ENCODE measurements at regions not wholly inside any gene's neighbourhood (a gene's known extent, or its start where the extent isn't known, plus 50 kb on each side); places are given as distances from the start of the nearest gene placed in this dataset.
A peak's percentile ranks its signal among the peaks of the same experiment; 100 is the strongest.

GRCh38 chr13:79096099-79096498 is 310.0 kb downstream of the RBM26 start:
- H3K27ac Mint-ChIP-seq = no peak overlapping the region
- DNase-seq (ENCODE audit: low spot score in 2 of 2) (no peak), ATAC-seq (ENCODE audit: low read depth) (no peak)
- no peaks in the 10 kb centered on the region for H3K4me1 Mint-ChIP-seq
- H3K9me3 Mint-ChIP-seq = no peaks in the 10 kb centered on the region
- H3K36me3 Mint-ChIP-seq = no peaks in the 10 kb centered on the region
- H3K4me3 Mint-ChIP-seq = no peak overlapping the region
- H3K27me3 Mint-ChIP-seq = peaks cover 2% of the 10 kb centered on the region

- no peaks in the 10 kb centered on the region for H3K36me3 Mint-ChIP-seq
- no peak for DNase-seq (ENCODE audit: low spot score in 2 of 2)
- no peak for ATAC-seq (ENCODE audit: low read depth)
- H3K9me3 Mint-ChIP-seq = no peaks in the 10 kb centered on the region
- peaks cover 4% of the 10 kb centered on the region for H3K4me1 Mint-ChIP-seq
- H3K27ac Mint-ChIP-seq = no peak overlapping the region
- no peak overlapping the region for H3K4me3 Mint-ChIP-seq
- no peaks in the 10 kb centered on the region for H3K27me3 Mint-ChIP-seq
These were observed 315.4 kb downstream of the RBM26 start for GRCh38 chr13:79090552-79091124.

GRCh38 chr13:79084802-79085424 is 321.1 kb downstream of the RBM26 start:
- DNase-seq (ENCODE audit: low spot score in 2 of 2) (no peak), ATAC-seq (ENCODE audit: low read depth) (no peak)
- H3K4me3 Mint-ChIP-seq = no peak overlapping the region
- no peaks in the 10 kb centered on the region for H3K9me3 Mint-ChIP-seq
- H3K27me3 Mint-ChIP-seq = no peaks in the 10 kb centered on the region
- peaks cover 7% of the 10 kb centered on the region for H3K4me1 Mint-ChIP-seq
- no peaks in the 10 kb centered on the region for H3K36me3 Mint-ChIP-seq
- H3K27ac Mint-ChIP-seq = no peak overlapping the region

- Mint-ChIP-seq H3K36me3 (peaks cover 6% of the 10 kb centered on the region), H3K9me3 (peaks cover 9% of the 10 kb centered on the region), H3K4me1 (peaks cover 7% of the 10 kb centered on the region), H3K27ac (peak overlapping the region; percentile 4), H3K27me3 (no peaks in the 10 kb centered on the region), H3K4me3 (no peak overlapping the region)
- DNase-seq (ENCODE audit: low spot score in 2 of 2) = no peak
- no peak for ATAC-seq (ENCODE audit: low read depth)
These were observed 324.1 kb downstream of the RBM26 start for GRCh38 chr13:79081942-79082341.

- peaks cover 7% of the 10 kb centered on the region for H3K4me1 Mint-ChIP-seq
- ATAC-seq (ENCODE audit: low read depth) (no peak), DNase-seq (ENCODE audit: low spot score in 2 of 2) (no peak)
- H3K36me3 Mint-ChIP-seq = peaks cover 6% of the 10 kb centered on the region
- H3K4me3 Mint-ChIP-seq = no peak overlapping the region
- H3K9me3 Mint-ChIP-seq = peaks cover 9% of the 10 kb centered on the region
- no peak overlapping the region for H3K27ac Mint-ChIP-seq
- no peaks in the 10 kb centered on the region for H3K27me3 Mint-ChIP-seq
These were observed 326.7 kb downstream of the RBM26 start for GRCh38 chr13:79079351-79079839.

GRCh38 chr13:79075703-79076102 is 330.4 kb downstream of the RBM26 start:
- peaks cover 8% of the 10 kb centered on the region for H3K36me3 Mint-ChIP-seq
- peaks cover 2% of the 10 kb centered on the region for H3K27me3 Mint-ChIP-seq
- peaks cover 3% of the 10 kb centered on the region for H3K4me1 Mint-ChIP-seq
- H3K9me3 Mint-ChIP-seq = peaks cover 11% of the 10 kb centered on the region
- ATAC-seq (ENCODE audit: low read depth) = no peak
- H3K27ac Mint-ChIP-seq = no peak overlapping the region
- DNase-seq (ENCODE audit: low spot score in 2 of 2) = no peak
- H3K4me3 Mint-ChIP-seq = no peak overlapping the region

GRCh38 chr13:79070343-79070974 is 335.6 kb downstream of the RBM26 start:
- Mint-ChIP-seq H3K9me3 (peaks cover 2% of the 10 kb centered on the region), H3K4me1 (peaks cover 15% of the 10 kb centered on the region), H3K27ac (peak overlapping the region; percentile 35), H3K27me3 (peaks cover 2% of the 10 kb centered on the region), H3K36me3 (peaks cover 2% of the 10 kb centered on the region), H3K4me3 (peak overlapping the region; percentile 10)
- ATAC-seq (ENCODE audit: low read depth) (peak; percentile 43), DNase-seq (ENCODE audit: low spot score in 2 of 2) (no peak)

GRCh38 chr13:79062291-79062690 is 343.8 kb downstream of the RBM26 start:
- H3K36me3 Mint-ChIP-seq = no peaks in the 10 kb centered on the region
- no peaks in the 10 kb centered on the region for H3K4me1 Mint-ChIP-seq
- ATAC-seq (ENCODE audit: low read depth) = no peak
- H3K9me3 Mint-ChIP-seq = no peaks in the 10 kb centered on the region
- H3K27me3 Mint-ChIP-seq = no peaks in the 10 kb centered on the region
- no peak for DNase-seq (ENCODE audit: low spot score in 2 of 2)
- H3K4me3 Mint-ChIP-seq = no peak overlapping the region
- no peak overlapping the region for H3K27ac Mint-ChIP-seq

- DNase-seq (ENCODE audit: low spot score in 2 of 2) = no peak
- Mint-ChIP-seq H3K9me3 (no peaks in the 10 kb centered on the region), H3K36me3 (no peaks in the 10 kb centered on the region), H3K27me3 (no peaks in the 10 kb centered on the region), H3K4me1 (no peaks in the 10 kb centered on the region), H3K27ac (no peak overlapping the region), H3K4me3 (no peak overlapping the region)
- ATAC-seq (ENCODE audit: low read depth) = no peak
These were observed 345.8 kb downstream of the RBM26 start for GRCh38 chr13:79060216-79060615.

GRCh38 chr13:79056706-79057105 is 349.3 kb downstream of the RBM26 start:
- H3K4me3 Mint-ChIP-seq = no peak overlapping the region
- no peaks in the 10 kb centered on the region for H3K9me3 Mint-ChIP-seq
- ATAC-seq (ENCODE audit: low read depth) (no peak), DNase-seq (ENCODE audit: low spot score in 2 of 2) (no peak)
- no peak overlapping the region for H3K27ac Mint-ChIP-seq
- no peaks in the 10 kb centered on the region for H3K36me3 Mint-ChIP-seq
- H3K27me3 Mint-ChIP-seq = no peaks in the 10 kb centered on the region
- H3K4me1 Mint-ChIP-seq = no peaks in the 10 kb centered on the region

- Mint-ChIP-seq H3K27ac (no peak overlapping the region), H3K9me3 (peaks cover 2% of the 10 kb centered on the region), H3K27me3 (no peaks in the 10 kb centered on the region), H3K4me1 (peaks cover 2% of the 10 kb centered on the region), H3K4me3 (no peak overlapping the region), H3K36me3 (no peaks in the 10 kb centered on the region)
- DNase-seq (ENCODE audit: low spot score in 2 of 2) (no peak), ATAC-seq (ENCODE audit: low read depth) (no peak)
These were observed 354.6 kb downstream of the RBM26 start for GRCh38 chr13:79051472-79051871.

GRCh38 chr13:79044415-79044814 is 361.6 kb downstream of the RBM26 start:
- ATAC-seq (ENCODE audit: low read depth) = no peak
- no peaks in the 10 kb centered on the region for H3K9me3 Mint-ChIP-seq

GRCh38 chr13:79043208-79043607 is 362.8 kb downstream of the RBM26 start:
- no peak overlapping the region for H3K4me3 Mint-ChIP-seq
- H3K36me3 Mint-ChIP-seq = no peaks in the 10 kb centered on the region
- ATAC-seq (ENCODE audit: low read depth) (no peak), DNase-seq (ENCODE audit: low spot score in 2 of 2) (no peak)
- H3K27me3 Mint-ChIP-seq = no peaks in the 10 kb centered on the region
- H3K9me3 Mint-ChIP-seq = no peaks in the 10 kb centered on the region
- H3K27ac Mint-ChIP-seq = no peak overlapping the region
- H3K4me1 Mint-ChIP-seq = no peaks in the 10 kb centered on the region

More at GRCh38 chr13:79044415-79044814, 361.6 kb downstream of the RBM26 start:
- H3K27ac Mint-ChIP-seq = no peak overlapping the region
- no peaks in the 10 kb centered on the region for H3K36me3 Mint-ChIP-seq
- no peaks in the 10 kb centered on the region for H3K4me1 Mint-ChIP-seq
- no peaks in the 10 kb centered on the region for H3K27me3 Mint-ChIP-seq
- H3K4me3 Mint-ChIP-seq = no peak overlapping the region
- no peak for DNase-seq (ENCODE audit: low spot score in 2 of 2)

- H3K4me1 Mint-ChIP-seq = no peaks in the 10 kb centered on the region
- no peaks in the 10 kb centered on the region for H3K9me3 Mint-ChIP-seq
- DNase-seq (ENCODE audit: low spot score in 2 of 2) (no peak), ATAC-seq (ENCODE audit: low read depth) (no peak)
- no peak overlapping the region for H3K27ac Mint-ChIP-seq
- peaks cover 7% of the 10 kb centered on the region for H3K27me3 Mint-ChIP-seq
- H3K36me3 Mint-ChIP-seq = no peaks in the 10 kb centered on the region
- H3K4me3 Mint-ChIP-seq = no peak overlapping the region
These were observed 368.9 kb downstream of the RBM26 start for GRCh38 chr13:79037197-79037596.
